CD4-positive, alpha-beta T cell (primary cell): ENCODE measurements at regions not wholly inside any gene's neighbourhood (a gene's known extent, or its start where the extent isn't known, plus 50 kb on each side); places are given as distances from the start of the nearest gene placed in this dataset.

Experiments
- ATAC-seq: fragments of 200-7000 bp; cut with Tn5 transposase; one replicate; pipeline ENCODE4 v1.10.0; 2022; ENCODE audit warnings: mild to moderate bottlenecking; ENCODE audit not compliant: poor library complexity
- CTCF ChIA-PET: fragments of 350-600 bp; sonication (Branson Sonifier 250); formaldehyde crosslinking; loops from one replicate; lab custom pipeline; 2021; ENCODE audit warnings: antibody characterized with exemption, inconsistent platforms; lab: Charles Lee
- POLR2A ChIA-PET: fragments of 350-600 bp; sonication (Branson Sonifier 250); formaldehyde crosslinking; loops from one replicate; lab custom pipeline; 2021; ENCODE audit warnings: antibody characterized with exemption, inconsistent platforms; lab: Charles Lee
- DNase-seq, 14 experiments: peaks; one replicate each; pipeline ENCODE4 v3.0.0-alpha.2; 2013 to 2020; ENCODE audit warnings: mixed read lengths in 2 of 14
- H3K27ac ChIP-seq, 2 donors: one replicate each; pipeline versions ENCODE4 v1.5.1 to v1.7.0; 2013; ENCODE audit warnings: low read length in 2 of 2, low read depth in 1 of 2, mild to moderate bottlenecking in 1 of 2
- H3K27me3 ChIP-seq, 2 experiments: 1 replicate in 1 of 2; 2 replicates in 1 of 2; pipeline versions ENCODE4 v1.6.1 to v1.7.0; 2013; ENCODE audit warnings: low read length in 2 of 2, control low read depth in 1 of 2, mild to moderate bottlenecking in 1 of 2, moderate library complexity in 1 of 2; ENCODE audit not compliant: insufficient read depth in 2 of 2, control insufficient read depth in 1 of 2
- H3K36me3 ChIP-seq: one replicate; pipeline ENCODE4 v1.6.1; 2013; ENCODE audit warnings: low read length, control low read depth; ENCODE audit not compliant: insufficient read depth
- H3K4me1 ChIP-seq: one replicate; pipeline ENCODE4 v1.6.1; 2013; ENCODE audit warnings: low read length, control low read depth; ENCODE audit not compliant: insufficient read depth
- H3K4me3 ChIP-seq: one replicate; pipeline ENCODE4 v1.5.1; 2013; ENCODE audit warnings: mild to moderate bottlenecking, low read length, moderate library complexity
- H3K9me3 ChIP-seq, 2 experiments: 1 replicate in 1 of 2; 2 replicates in 1 of 2; pipeline versions ENCODE4 v1.6.1 to v1.7.0; 2013; ENCODE audit warnings: low read length in 2 of 2, mild to moderate bottlenecking in 2 of 2, control low read depth in 1 of 2, moderate library complexity in 1 of 2; ENCODE audit not compliant: control insufficient read depth in 1 of 2, insufficient read depth in 1 of 2
- H3K27ac Mint-ChIP-seq: one replicate; pipeline ENCODE4 v1.8.0; 2020; ENCODE audit warnings: mixed read lengths
- H3K27me3 Mint-ChIP-seq: one replicate; pipeline ENCODE4 v1.8.0; 2021; ENCODE audit warnings: mixed read lengths
- H3K36me3 Mint-ChIP-seq: one replicate; pipeline ENCODE4 v1.8.0; 2021; ENCODE audit warnings: low read depth, mixed read lengths
- H3K4me1 Mint-ChIP-seq: one replicate; pipeline ENCODE4 v1.8.0; 2021; ENCODE audit warnings: low read depth, mixed read lengths
- H3K4me3 Mint-ChIP-seq: one replicate; pipeline ENCODE4 v1.8.0; 2020; ENCODE audit warnings: mild to moderate bottlenecking, mixed read lengths
- H3K9me3 Mint-ChIP-seq: one replicate; pipeline ENCODE4 v1.8.0; 2020; ENCODE audit warnings: mixed read lengths
- CTCF ChIP-seq: fragments of 200-600 bp; IDR thresholded peaks from one replicate; pipeline ENCODE4 v1.8.0; 2022; ENCODE audit warnings: antibody characterized with exemption, mild to moderate bottlenecking
- intact Hi-C, 2 experiments: fragments of 100-400 bp; cut with DNase I in 1 of 2; cut with micrococcal nuclease in 1 of 2; formaldehyde crosslinking; loops; one replicate each; pipeline versions ENCODE4 v1.15.1 to v1.9.0; 2023 to 2025; cut with DNase I, micrococcal nuclease

DNA sequence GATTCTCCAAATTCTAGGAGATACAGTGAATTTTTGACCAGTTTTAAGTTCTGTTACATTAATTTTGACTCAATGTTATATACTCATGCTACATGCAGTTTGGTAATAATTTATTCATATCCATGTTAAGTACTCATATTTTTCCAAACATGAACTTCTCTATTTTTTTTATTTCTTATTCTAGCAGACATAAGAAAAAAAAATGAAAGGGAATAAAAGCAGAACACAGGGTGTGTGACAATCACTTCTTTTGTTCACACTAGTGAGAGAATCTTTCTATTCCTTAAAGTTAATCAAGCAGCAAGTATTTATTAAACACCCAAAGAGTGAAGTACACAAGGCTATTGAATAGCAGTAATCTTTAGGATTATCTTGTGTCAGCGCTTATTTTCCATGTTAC is 171.1 kb upstream of the ATP2B1 start:
- Histone ChIP-seq H3K36me3 (no peaks in the 10 kb centered on the region), H3K27me3 (no peaks in the 10 kb centered on the region), H3K27ac (no peak overlapping the region), H3K9me3 (no peaks in the 10 kb centered on the region), H3K4me1 (peaks cover 17% of the 10 kb centered on the region), H3K4me3 (no peak overlapping the region)
- CTCF ChIA-PET = no interaction called here
- DNase-seq (no peak), ATAC-seq (no peak)
- intact Hi-C loops = loop anchor here (1.0 to 10.0 kb wide), 3 partner anchors 16 to 525 kb away; partner anchors contain the start of genes ATP2B1 (in 1 of the 2) and DUSP6 (in 1 of the 2)
- POLR2A ChIA-PET = interaction anchor here (0.9 to 2.9 kb wide), 4 partner anchors 13 to 24 kb away, joined by 3 to 24 read pairs (median 3); no protein-coding TSS in a partner anchor
- Mint-ChIP-seq H3K9me3 (peaks cover 6% of the 10 kb centered on the region), H3K36me3 (peaks cover 6% of the 10 kb centered on the region), H3K4me3 (no peak overlapping the region), H3K27ac (no peak overlapping the region), H3K4me1 (peaks cover 71% of the 10 kb centered on the region), H3K27me3 (no peaks in the 10 kb centered on the region)
- no peak for TF ChIP-seq CTCF

- peaks cover 68% of the 10 kb centered on the region for H3K4me1 Mint-ChIP-seq
- ATAC-seq (no peak), DNase-seq (no peak)
- Histone ChIP-seq H3K36me3 (no peaks in the 10 kb centered on the region), H3K27me3 (no peaks in the 10 kb centered on the region), H3K9me3 (no peaks in the 10 kb centered on the region), H3K4me3 (no peak overlapping the region), H3K4me1 (peaks cover 17% of the 10 kb centered on the region), H3K27ac (no peak overlapping the region)
- intact Hi-C loops = loop anchor here in 1 of 2 experiments (10.0 kb wide), 1 partner anchor 524 kb away; the partner anchor contains the start of gene DUSP6
- ChIA-PET POLR2A (interaction anchor here (0.7 to 2.9 kb wide), 2 partner anchors 15 to 18 kb away, joined by 3 to 24 read pairs; no protein-coding TSS in a partner anchor), CTCF (no interaction called here)
- H3K9me3 Mint-ChIP-seq = peaks cover 6% of the 10 kb centered on the region
- H3K4me3 Mint-ChIP-seq = no peak overlapping the region
- no peaks in the 10 kb centered on the region for H3K27me3 Mint-ChIP-seq
- peak overlapping the region; percentile 10 for H3K27ac Mint-ChIP-seq
- peaks cover 6% of the 10 kb centered on the region for H3K36me3 Mint-ChIP-seq
- no peak for TF ChIP-seq CTCF
Observed at GRCh38 chr12:89878950-89879349, 170.3 kb upstream of the ATP2B1 start.

GRCh38 chr12:89878327-89878726 is 169.7 kb upstream of the ATP2B1 start:
- peak overlapping the region; percentile 52 for H3K4me3 Mint-ChIP-seq
- Histone ChIP-seq H3K36me3 (no peaks in the 10 kb centered on the region), H3K4me3 (no peak overlapping the region), H3K9me3 (no peaks in the 10 kb centered on the region), H3K27me3 (no peaks in the 10 kb centered on the region), H3K4me1 (peaks cover 17% of the 10 kb centered on the region), H3K27ac (no peak overlapping the region)
- H3K36me3 Mint-ChIP-seq = peaks cover 6% of the 10 kb centered on the region
- no peak for DNase-seq
- intact Hi-C loops = loop anchor here in 1 of 2 experiments (10.0 kb wide), 1 partner anchor 524 kb away; the partner anchor contains the start of gene DUSP6
- POLR2A ChIA-PET = interaction anchor here (2.9 kb wide), 1 partner anchor 15 kb away, joined by 24 read pairs; no protein-coding TSS in a partner anchor
- H3K27ac Mint-ChIP-seq = no peak overlapping the region
- peaks cover 6% of the 10 kb centered on the region for H3K9me3 Mint-ChIP-seq
- no peaks in the 10 kb centered on the region for H3K27me3 Mint-ChIP-seq
- no peak for TF ChIP-seq CTCF
- CTCF ChIA-PET = no interaction called here
- peaks cover 61% of the 10 kb centered on the region for H3K4me1 Mint-ChIP-seq
- ATAC-seq = no peak
